DOHH2 (cell line): ENCODE measurements at regions not wholly inside any gene's neighbourhood (a gene's known extent, or its start where the extent isn't known, plus 50 kb on each side); places are given as distances from the start of the nearest gene placed in this dataset.
"Not testable (repeated sequence)": the region's sequence is repeated elsewhere in the genome, so short reads cannot be mapped to it uniquely, and the experiment has no call there.

Source experiments
- H3F3A ChIP-seq: fragments of 200-600 bp; sonication (generic), shearing (Covaris generic); 2 replicates; pipeline ENCODE4 v1.6.0; 2016; ENCODE audit warnings: antibody characterized with exemption, mild to moderate bottlenecking; ENCODE audit not compliant: control insufficient read depth, insufficient read depth
- H3K27ac ChIP-seq: fragments of 200-600 bp; sonication (generic); 2 replicates; pipeline ENCODE4 v1.5.1; 2014; ENCODE audit warnings: low read depth, mild to moderate bottlenecking, low read length, moderate library complexity
- H3K27me3 ChIP-seq: fragments of 200-600 bp; sonication (generic); 2 replicates; pipeline ENCODE4 v1.6.1; 2014; ENCODE audit warnings: mild to moderate bottlenecking, low read length, mixed read lengths; ENCODE audit not compliant: control insufficient read depth
- H3K36me3 ChIP-seq: fragments of 200-600 bp; sonication (generic); 2 replicates; pipeline ENCODE4 v1.6.1; 2014; ENCODE audit warnings: mild to moderate bottlenecking, low read length, moderate library complexity, mixed read lengths; ENCODE audit not compliant: control insufficient read depth
- H3K4me1 ChIP-seq: fragments of 200-600 bp; sonication (generic); 2 replicates; pipeline ENCODE4 v1.6.1; 2014; ENCODE audit warnings: mild to moderate bottlenecking, low read length, mixed read lengths; ENCODE audit not compliant: control insufficient read depth
- H3K4me2 ChIP-seq: fragments of 200-600 bp; sonication (generic); 2 replicates; pipeline ENCODE4 v1.6.0; 2014; ENCODE audit warnings: mild to moderate bottlenecking, low read length, moderate library complexity
- H3K4me3 ChIP-seq: fragments of 200-600 bp; sonication (generic); 2 replicates; pipeline ENCODE4 v1.5.1; 2014; ENCODE audit warnings: mild to moderate bottlenecking, low read length, mixed read lengths
- H3K79me2 ChIP-seq: fragments of 200-600 bp; sonication (generic); 2 replicates; pipeline ENCODE4 v1.6.1; 2014; ENCODE audit warnings: mild to moderate bottlenecking, low read length, mixed read lengths; ENCODE audit not compliant: control insufficient read depth
- H3K9me2 ChIP-seq: fragments of 200-600 bp; sonication (generic); replicated peaks from 2 replicates; pipeline ENCODE4 v1.6.1; 2014; ENCODE audit warnings: mild to moderate bottlenecking, low read length, mixed read lengths; ENCODE audit not compliant: control insufficient read depth
- H3K9me3 ChIP-seq: fragments of 200-600 bp; sonication (generic); 2 replicates; pipeline ENCODE4 v1.6.1; 2014; ENCODE audit warnings: antibody characterized with exemption, low read length, mixed read lengths; ENCODE audit not compliant: control insufficient read depth, insufficient read depth
- H4K20me1 ChIP-seq: fragments of 200-600 bp; sonication (generic); 2 replicates; pipeline ENCODE4 v1.6.0; 2014; ENCODE audit warnings: low read depth, mild to moderate bottlenecking, antibody characterized with exemption, low read length, moderate library complexity; ENCODE audit not compliant: control insufficient read depth, insufficient read depth
- EZH2phosphoT487 ChIP-seq: fragments of 200-600 bp; sonication (generic); IDR thresholded peaks from 2 replicates; pipeline ENCODE4 v1.6.1; 2017; ENCODE audit warnings: borderline replicate concordance, mild to moderate bottlenecking, antibody characterized with exemption, low read length, moderate library complexity, mixed read lengths
- TF ChIP-seq, protein P1 (sequence below): fragments of 200-600 bp; sonication (generic); IDR thresholded peaks from one replicate; pipeline ENCODE4 v1.5.1; 2014; ENCODE audit warnings: antibody characterized with exemption, mild to moderate bottlenecking, low read depth, low read length; ENCODE audit not compliant: poor library complexity, severe bottlenecking

DNA sequence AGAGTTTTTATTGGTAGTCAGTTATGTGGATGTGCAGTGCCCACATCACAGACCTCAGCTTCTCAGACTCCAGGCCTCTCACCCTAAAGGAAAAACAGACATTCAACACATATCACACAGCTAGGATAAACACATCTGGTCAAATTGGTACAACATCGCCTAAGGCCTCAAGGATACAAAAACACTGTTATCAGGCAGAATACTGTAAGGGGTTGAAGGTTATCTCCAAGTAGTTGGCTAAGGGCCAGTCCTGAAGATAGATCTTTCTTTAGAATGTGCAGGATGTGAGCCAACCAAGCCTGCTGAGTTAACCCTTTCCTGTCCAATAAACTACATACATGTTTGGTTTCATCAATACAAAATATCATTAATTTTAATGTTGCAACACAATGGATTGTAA, 308.4 kb upstream of the GJE1 start:
- H3K36me3 ChIP-seq: no peaks in the 10 kb centered on the region
- no peak overlapping the region for H3K4me3 ChIP-seq
- no peaks in the 10 kb centered on the region for H3K4me1 ChIP-seq
- no peaks in the 10 kb centered on the region for H3K27me3 ChIP-seq
- TF ChIP-seq, protein P1, sequence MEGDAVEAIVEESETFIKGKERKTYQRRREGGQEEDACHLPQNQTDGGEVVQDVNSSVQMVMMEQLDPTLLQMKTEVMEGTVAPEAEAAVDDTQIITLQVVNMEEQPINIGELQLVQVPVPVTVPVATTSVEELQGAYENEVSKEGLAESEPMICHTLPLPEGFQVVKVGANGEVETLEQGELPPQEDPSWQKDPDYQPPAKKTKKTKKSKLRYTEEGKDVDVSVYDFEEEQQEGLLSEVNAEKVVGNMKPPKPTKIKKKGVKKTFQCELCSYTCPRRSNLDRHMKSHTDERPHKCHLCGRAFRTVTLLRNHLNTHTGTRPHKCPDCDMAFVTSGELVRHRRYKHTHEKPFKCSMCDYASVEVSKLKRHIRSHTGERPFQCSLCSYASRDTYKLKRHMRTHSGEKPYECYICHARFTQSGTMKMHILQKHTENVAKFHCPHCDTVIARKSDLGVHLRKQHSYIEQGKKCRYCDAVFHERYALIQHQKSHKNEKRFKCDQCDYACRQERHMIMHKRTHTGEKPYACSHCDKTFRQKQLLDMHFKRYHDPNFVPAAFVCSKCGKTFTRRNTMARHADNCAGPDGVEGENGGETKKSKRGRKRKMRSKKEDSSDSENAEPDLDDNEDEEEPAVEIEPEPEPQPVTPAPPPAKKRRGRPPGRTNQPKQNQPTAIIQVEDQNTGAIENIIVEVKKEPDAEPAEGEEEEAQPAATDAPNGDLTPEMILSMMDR: no peak
- TF ChIP-seq EZH2phosphoT487: no peak
- H3K79me2 ChIP-seq: no peaks in the 10 kb centered on the region
- no peaks in the 10 kb centered on the region for H3K9me3 ChIP-seq
- H3K27ac ChIP-seq: no peak overlapping the region
- H4K20me1 ChIP-seq: no peaks in the 10 kb centered on the region
- no peaks in the 10 kb centered on the region for H3F3A ChIP-seq
- H3K4me2 ChIP-seq: no peak overlapping the region
- no peaks in the 10 kb centered on the region for H3K9me2 ChIP-seq

DNA sequence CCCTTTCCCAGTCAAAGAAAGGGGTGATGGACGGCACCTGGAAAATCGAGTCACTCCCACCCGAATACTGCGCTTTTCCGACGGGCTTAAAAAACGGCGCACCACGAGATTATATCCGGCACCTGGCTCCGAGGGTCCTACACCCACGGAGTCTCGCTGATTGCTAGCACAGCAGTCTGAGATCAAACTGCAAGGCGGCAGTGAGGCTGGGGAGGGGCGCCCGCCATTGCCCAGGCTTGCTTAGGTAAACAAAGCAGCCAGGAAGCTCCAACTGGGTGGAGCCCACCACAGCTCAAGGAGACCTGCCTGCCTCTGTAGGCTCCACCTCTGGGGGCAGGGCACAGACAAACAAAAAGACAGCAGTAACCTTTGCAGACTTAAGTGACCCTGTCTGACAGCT, 317.7 kb upstream of the GJE1 start:
- H3K79me2 ChIP-seq, H3K4me3 ChIP-seq, H3F3A ChIP-seq, H3K4me1 ChIP-seq, H3K27me3 ChIP-seq, H3K4me2 ChIP-seq, H3K27ac ChIP-seq, H3K9me3 ChIP-seq, H4K20me1 ChIP-seq, H3K9me2 ChIP-seq, H3K36me3 ChIP-seq: not testable (repeated sequence)

DNA sequence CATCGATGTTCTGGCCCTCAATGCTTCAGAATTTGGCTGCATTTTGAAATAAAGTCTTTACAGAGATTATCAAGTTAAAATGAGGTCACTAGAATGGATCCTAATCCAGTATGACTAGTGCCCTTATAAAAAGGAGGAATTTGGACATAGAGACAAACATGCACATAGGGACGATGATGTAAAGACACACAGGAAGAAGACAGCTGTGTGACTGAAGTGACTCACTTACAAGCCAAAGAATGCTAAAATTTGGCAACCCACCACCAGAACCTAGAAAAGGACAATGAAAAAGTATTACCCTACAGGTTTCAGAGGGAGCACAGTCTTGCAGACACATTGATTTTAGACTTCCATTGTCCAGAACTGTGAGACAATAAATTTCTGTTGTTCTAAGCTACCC, 322.8 kb upstream of the GJE1 start:
- Histone ChIP-seq H3K4me2 (no peak overlapping the region), H3K27ac (no peak overlapping the region), H3K27me3 (no peaks in the 10 kb centered on the region), H3K9me2 (no peaks in the 10 kb centered on the region), H3K79me2 (no peaks in the 10 kb centered on the region), H3K4me1 (no peaks in the 10 kb centered on the region), H3K4me3 (no peak overlapping the region), H3K36me3 (no peaks in the 10 kb centered on the region), H3K9me3 (no peaks in the 10 kb centered on the region), H4K20me1 (no peaks in the 10 kb centered on the region), H3F3A (no peaks in the 10 kb centered on the region)
- TF ChIP-seq, protein P1: no peak
- TF ChIP-seq EZH2phosphoT487: no peak

DNA sequence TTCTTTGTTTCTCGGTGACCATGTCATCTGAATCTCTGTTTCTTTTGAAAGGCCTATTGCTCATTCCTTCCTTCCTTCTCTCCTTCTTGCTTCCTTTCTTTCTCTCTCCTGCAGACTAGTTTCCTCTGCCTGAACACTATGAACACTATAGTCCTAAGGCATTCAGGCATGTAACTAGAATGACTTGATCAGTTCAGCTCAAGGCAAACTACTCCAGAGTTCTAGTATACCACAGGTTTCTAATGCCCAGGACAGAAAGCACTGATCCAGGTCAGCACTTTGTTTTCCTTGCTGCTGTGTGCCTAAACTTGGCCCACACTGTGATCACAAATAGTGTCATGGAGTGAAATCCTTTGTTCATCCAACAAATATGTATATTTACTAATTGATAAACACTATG, 324.1 kb upstream of the GJE1 start:
- H3K36me3 ChIP-seq: no peaks in the 10 kb centered on the region
- no peak for TF ChIP-seq EZH2phosphoT487
- TF ChIP-seq, protein P1: no peak
- H3K79me2 ChIP-seq: no peaks in the 10 kb centered on the region
- no peaks in the 10 kb centered on the region for H3K9me2 ChIP-seq
- H3F3A ChIP-seq: no peaks in the 10 kb centered on the region
- no peak overlapping the region for H3K4me3 ChIP-seq
- no peaks in the 10 kb centered on the region for H3K27me3 ChIP-seq
- no peaks in the 10 kb centered on the region for H4K20me1 ChIP-seq
- H3K27ac ChIP-seq: no peak overlapping the region
- H3K9me3 ChIP-seq: no peaks in the 10 kb centered on the region
- H3K4me1 ChIP-seq: no peaks in the 10 kb centered on the region
- H3K4me2 ChIP-seq: no peak overlapping the region

DNA sequence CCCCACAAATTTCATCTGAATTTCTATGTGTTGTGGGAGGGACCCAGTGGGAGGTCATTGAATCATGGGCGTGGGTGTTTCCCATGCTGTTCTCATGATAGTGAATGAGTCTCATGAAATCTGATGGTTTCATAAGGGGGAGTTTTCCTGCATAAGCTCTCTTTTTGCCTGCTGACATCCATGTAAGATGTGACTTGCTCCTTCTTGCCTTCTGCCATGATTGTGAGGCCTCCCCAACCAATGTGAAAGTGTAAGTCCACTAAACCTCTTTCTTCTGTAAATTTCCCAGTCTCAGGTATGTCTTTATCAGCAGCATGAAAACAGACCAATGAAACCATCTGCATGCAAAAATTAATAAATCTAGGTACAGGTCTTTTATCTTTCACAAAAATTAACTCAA, 331.8 kb upstream of the GJE1 start:
- H3K9me3 ChIP-seq, H4K20me1 ChIP-seq, H3K9me2 ChIP-seq, H3K27me3 ChIP-seq, H3K4me2 ChIP-seq, H3K79me2 ChIP-seq, H3K27ac ChIP-seq, H3K36me3 ChIP-seq, H3F3A ChIP-seq, H3K4me3 ChIP-seq, H3K4me1 ChIP-seq: not testable (repeated sequence)
